CD8-positive, alpha-beta memory T cell (primary cell): ENCODE measurements at regions not wholly inside any gene's neighbourhood (a gene's known extent, or its start where the extent isn't known, plus 50 kb on each side); places are given as distances from the start of the nearest gene placed in this dataset.

Experiments
- CTCF ChIA-PET: fragments of 350-600 bp; sonication (Branson Sonifier 250); formaldehyde crosslinking; loops from one replicate; lab custom pipeline; 2021; ENCODE audit warnings: antibody characterized with exemption; lab: Charles Lee
- POLR2A ChIA-PET: fragments of 350-600 bp; sonication (Branson Sonifier 250); formaldehyde crosslinking; loops from one replicate; lab custom pipeline; 2021; ENCODE audit warnings: antibody characterized with exemption; lab: Charles Lee
- DNase-seq, 5 donors: peaks; one replicate each; pipeline versions ENCODE4 v3.0.0 to v3.0.0-alpha.2; 2020 to 2022; ENCODE audit warnings: mixed read lengths in 1 of 5
- H3K27ac ChIP-seq: one replicate; pipeline ENCODE4 v1.7.0; 2013; ENCODE audit warnings: low read depth, mild to moderate bottlenecking, low read length, moderate library complexity
- H3K27me3 ChIP-seq: 2 replicates; pipeline ENCODE4 v1.7.0; 2013; ENCODE audit warnings: low read length, mild to moderate bottlenecking; ENCODE audit not compliant: insufficient read depth, poor library complexity, severe bottlenecking
- H3K36me3 ChIP-seq: 2 replicates; pipeline ENCODE4 v1.7.0; 2013; ENCODE audit warnings: mild to moderate bottlenecking, low read length, moderate library complexity; ENCODE audit not compliant: insufficient read depth
- H3K4me1 ChIP-seq: 2 replicates; pipeline ENCODE4 v1.7.0; 2013; ENCODE audit warnings: mild to moderate bottlenecking, low read length, moderate library complexity; ENCODE audit not compliant: insufficient read depth
- H3K4me3 ChIP-seq: 2 replicates; pipeline ENCODE4 v1.7.0; 2013; ENCODE audit warnings: mild to moderate bottlenecking, low read length
- H3K9me3 ChIP-seq: 2 replicates; pipeline ENCODE4 v1.7.0; 2013; ENCODE audit warnings: mild to moderate bottlenecking, low read length
- H3K27ac Mint-ChIP-seq, 8 donors: one replicate each; pipeline ENCODE4 v1.8.0; 2020 to 2021; ENCODE audit warnings: mixed read lengths in 8 of 8, mild to moderate bottlenecking in 6 of 8, inconsistent platforms in 3 of 8, moderate library complexity in 3 of 8
- H3K27me3 Mint-ChIP-seq, 2 donors: one replicate each; pipeline ENCODE4 v1.8.0; 2020 to 2021; ENCODE audit warnings: mixed read lengths in 2 of 2, mild to moderate bottlenecking in 1 of 2, moderate library complexity in 1 of 2
- H3K36me3 Mint-ChIP-seq, 3 donors: one replicate each; pipeline ENCODE4 v1.8.0; 2020 to 2021; ENCODE audit warnings: mixed read lengths in 3 of 3, inconsistent platforms in 1 of 3, mild to moderate bottlenecking in 1 of 3
- H3K4me1 Mint-ChIP-seq, 3 donors: one replicate each; pipeline ENCODE4 v1.8.0; 2020 to 2021; ENCODE audit warnings: mixed read lengths in 3 of 3, inconsistent platforms in 1 of 3, mild to moderate bottlenecking in 1 of 3
- H3K4me3 Mint-ChIP-seq, 7 donors: one replicate each; pipeline ENCODE4 v1.8.0; 2020 to 2021; ENCODE audit warnings: mixed read lengths in 7 of 7, mild to moderate bottlenecking in 6 of 7, moderate library complexity in 4 of 7, inconsistent platforms in 2 of 7
- H3K9me3 Mint-ChIP-seq, 5 donors: one replicate each; pipeline ENCODE4 v1.8.0; 2020 to 2022; ENCODE audit warnings: mixed read lengths in 5 of 5, mild to moderate bottlenecking in 3 of 5, moderate library complexity in 2 of 5, inconsistent platforms in 1 of 5

- ChIA-PET POLR2A (no interaction called here), CTCF (no interaction called here)
- no peak overlapping the region for H3K27ac Mint-ChIP-seq
- no peaks in the 10 kb centered on the region for H3K36me3 Mint-ChIP-seq
- H3K27ac ChIP-seq: no peak overlapping the region
- H3K4me1 ChIP-seq: no peaks in the 10 kb centered on the region
- no peak for DNase-seq
- H3K9me3 ChIP-seq: no peaks in the 10 kb centered on the region
- no peaks in the 10 kb centered on the region for H3K36me3 ChIP-seq
- H3K4me3 ChIP-seq: no peak overlapping the region
- peaks cover 0 to 2% (median 0%) of the 10 kb centered on the region in 5 donors for H3K9me3 Mint-ChIP-seq
- H3K27me3 ChIP-seq: no peaks in the 10 kb centered on the region
- H3K4me1 Mint-ChIP-seq: no peaks in the 10 kb centered on the region
- H3K4me3 Mint-ChIP-seq: no peak overlapping the region
- peaks cover 5 to 7% of the 10 kb centered on the region in 2 donors for H3K27me3 Mint-ChIP-seq
Observed at GRCh38 chr5:171660434-171660833, 125.2 kb upstream of the SMIM23 start.

- Histone ChIP-seq H3K4me1 (no peaks in the 10 kb centered on the region), H3K4me3 (no peak overlapping the region), H3K27ac (no peak overlapping the region), H3K9me3 (no peaks in the 10 kb centered on the region), H3K36me3 (no peaks in the 10 kb centered on the region), H3K27me3 (no peaks in the 10 kb centered on the region)
- ChIA-PET CTCF (no interaction called here), POLR2A (no interaction called here)
- no peak overlapping the region for H3K4me3 Mint-ChIP-seq
- H3K27me3 Mint-ChIP-seq: peaks cover 5 to 10% of the 10 kb centered on the region in 2 donors
- DNase-seq: no peak
- no peak overlapping the region for H3K27ac Mint-ChIP-seq
- H3K9me3 Mint-ChIP-seq: peaks cover 0 to 2% (median 0%) of the 10 kb centered on the region in 5 donors
- H3K36me3 Mint-ChIP-seq: no peaks in the 10 kb centered on the region
- no peaks in the 10 kb centered on the region for H3K4me1 Mint-ChIP-seq
Observed at GRCh38 chr5:171661143-171661542, 124.5 kb upstream of the SMIM23 start.

GRCh38 chr5:171663311-171664085 lies 122.1 kb upstream of the SMIM23 start:
- Mint-ChIP-seq H3K36me3 (no peaks in the 10 kb centered on the region), H3K4me1 (no peaks in the 10 kb centered on the region), H3K27ac (no peak overlapping the region), H3K9me3 (peaks cover 0 to 2% (median 0%) of the 10 kb centered on the region in 5 donors), H3K27me3 (peaks cover 3 to 25% of the 10 kb centered on the region in 2 donors), H3K4me3 (no peak overlapping the region)
- Histone ChIP-seq H3K4me3 (no peak overlapping the region), H3K27me3 (no peaks in the 10 kb centered on the region), H3K36me3 (no peaks in the 10 kb centered on the region), H3K27ac (no peak overlapping the region), H3K9me3 (no peaks in the 10 kb centered on the region), H3K4me1 (no peaks in the 10 kb centered on the region)
- ChIA-PET CTCF (no interaction called here), POLR2A (no interaction called here)
- DNase-seq: no peak

GRCh38 chr5:171664489-171664888 lies 121.1 kb upstream of the SMIM23 start:
- peaks cover 6 to 26% of the 10 kb centered on the region in 2 donors for H3K27me3 Mint-ChIP-seq
- H3K36me3 Mint-ChIP-seq: no peaks in the 10 kb centered on the region
- Histone ChIP-seq H3K27ac (no peak overlapping the region), H3K27me3 (no peaks in the 10 kb centered on the region), H3K4me3 (no peak overlapping the region), H3K4me1 (no peaks in the 10 kb centered on the region), H3K9me3 (no peaks in the 10 kb centered on the region), H3K36me3 (no peaks in the 10 kb centered on the region)
- POLR2A ChIA-PET: no interaction called here
- H3K27ac Mint-ChIP-seq: no peak overlapping the region
- no peak for DNase-seq
- no peak overlapping the region for H3K4me3 Mint-ChIP-seq
- CTCF ChIA-PET: no interaction called here
- H3K9me3 Mint-ChIP-seq: peaks cover 0 to 2% (median 0%) of the 10 kb centered on the region in 5 donors
- no peaks in the 10 kb centered on the region for H3K4me1 Mint-ChIP-seq

GRCh38 chr5:171666815-171667214 lies 118.8 kb upstream of the SMIM23 start:
- H3K36me3 Mint-ChIP-seq: no peaks in the 10 kb centered on the region
- H3K36me3 ChIP-seq: no peaks in the 10 kb centered on the region
- DNase-seq: no peak
- no peaks in the 10 kb centered on the region for H3K4me1 Mint-ChIP-seq
- POLR2A ChIA-PET: no interaction called here
- H3K27me3 Mint-ChIP-seq: peaks cover 10 to 35% of the 10 kb centered on the region in 2 donors
- no peak overlapping the region for H3K4me3 Mint-ChIP-seq
- no peak overlapping the region for H3K27ac Mint-ChIP-seq
- peaks cover 0 to 2% (median 0%) of the 10 kb centered on the region in 5 donors for H3K9me3 Mint-ChIP-seq
- no peaks in the 10 kb centered on the region for H3K4me1 ChIP-seq
- no peak overlapping the region for H3K27ac ChIP-seq
- no peaks in the 10 kb centered on the region for H3K9me3 ChIP-seq
- H3K27me3 ChIP-seq: no peaks in the 10 kb centered on the region
- no peak overlapping the region for H3K4me3 ChIP-seq
- CTCF ChIA-PET: no interaction called here

GRCh38 chr5:171667341-171668096 lies 118.1 kb upstream of the SMIM23 start:
- H3K27ac Mint-ChIP-seq: no peak overlapping the region
- no peaks in the 10 kb centered on the region for H3K36me3 Mint-ChIP-seq
- CTCF ChIA-PET: no interaction called here

GRCh38 chr5:171668097-171668412 lies 117.6 kb upstream of the SMIM23 start:
- POLR2A ChIA-PET: no interaction called here
- H3K36me3 ChIP-seq: no peaks in the 10 kb centered on the region

More at GRCh38 chr5:171667341-171668096, 118.1 kb upstream of the SMIM23 start:
- H3K9me3 ChIP-seq: no peaks in the 10 kb centered on the region
- H3K36me3 ChIP-seq: no peaks in the 10 kb centered on the region
- H3K4me3 ChIP-seq: no peak overlapping the region
- POLR2A ChIA-PET: no interaction called here
- H3K4me3 Mint-ChIP-seq: no peak overlapping the region
- no peaks in the 10 kb centered on the region for H3K4me1 ChIP-seq
- no peak overlapping the region for H3K27ac ChIP-seq
- H3K9me3 Mint-ChIP-seq: peaks cover 0 to 2% (median 0%) of the 10 kb centered on the region in 5 donors
- no peaks in the 10 kb centered on the region for H3K4me1 Mint-ChIP-seq
- H3K27me3 Mint-ChIP-seq: peaks cover 10 to 35% of the 10 kb centered on the region in 2 donors
- no peak for DNase-seq
- no peaks in the 10 kb centered on the region for H3K27me3 ChIP-seq

GRCh38 chr5:171669571-171669970 lies 116.0 kb upstream of the SMIM23 start:
- POLR2A ChIA-PET: no interaction called here
- H3K27ac Mint-ChIP-seq: no peak overlapping the region
- H3K4me1 ChIP-seq: no peaks in the 10 kb centered on the region
- no peak overlapping the region for H3K27ac ChIP-seq
- no peak overlapping the region for H3K4me3 ChIP-seq
- no peaks in the 10 kb centered on the region for H3K27me3 ChIP-seq
- H3K36me3 ChIP-seq: no peaks in the 10 kb centered on the region
- peaks cover 0 to 3% (median 0%) of the 10 kb centered on the region in 5 donors for H3K9me3 Mint-ChIP-seq
- no peak for DNase-seq
- H3K27me3 Mint-ChIP-seq: peaks cover 10 to 38% of the 10 kb centered on the region in 2 donors
- H3K4me3 Mint-ChIP-seq: no peak overlapping the region
- CTCF ChIA-PET: no interaction called here
- H3K4me1 Mint-ChIP-seq: no peaks in the 10 kb centered on the region
- H3K36me3 Mint-ChIP-seq: no peaks in the 10 kb centered on the region
- no peaks in the 10 kb centered on the region for H3K9me3 ChIP-seq

More at GRCh38 chr5:171668097-171668412, 117.6 kb upstream of the SMIM23 start:
- Mint-ChIP-seq H3K4me1 (no peaks in the 10 kb centered on the region), H3K27ac (peak overlapping the region in 1 of 8 donors; percentile 29), H3K36me3 (no peaks in the 10 kb centered on the region), H3K4me3 (no peak overlapping the region), H3K9me3 (peaks cover 0 to 2% (median 0%) of the 10 kb centered on the region in 5 donors), H3K27me3 (peaks cover 10 to 35% of the 10 kb centered on the region in 2 donors)
- DNase-seq: no peak
- Histone ChIP-seq H3K9me3 (no peaks in the 10 kb centered on the region), H3K4me3 (no peak overlapping the region), H3K4me1 (no peaks in the 10 kb centered on the region), H3K27ac (no peak overlapping the region), H3K27me3 (no peaks in the 10 kb centered on the region)
- CTCF ChIA-PET: no interaction called here
